ENCODE measurements at regions not wholly inside any gene's neighbourhood (a gene's known extent, or its start where the extent isn't known, plus 50 kb on each side); places are given as distances from the start of the nearest gene placed in this dataset.

GRCh38 chr18:77906103-77906892 lies 656.6 kb downstream of the GALR1 start:
- TF ChIP-seq MAX (IDR thresholded peaks at IDR 0.05; ENCODE audit: low read depth, low read length) (no peak), CTCF (IDR thresholded peaks at IDR 0.05; ENCODE audit: low read depth, low read length) (no peak), POLR2A (IDR thresholded peaks at IDR 0.05; ENCODE audit: extremely low read depth, insufficient read length) (no peak), MYC (IDR thresholded peaks at IDR 0.05; ENCODE audit: low read depth, low read length) (no peak)
- no peak overlapping the region for H3K4me3 ChIP-seq (ENCODE audit: low read depth, low read length)
- peak; percentile 4 for DNase-seq (ENCODE audit: low read depth)

- TF ChIP-seq CTCF (IDR thresholded peaks at IDR 0.05; ENCODE audit: low read depth, low read length) (no peak), POLR2A (IDR thresholded peaks at IDR 0.05; ENCODE audit: extremely low read depth, insufficient read length) (no peak), MYC (IDR thresholded peaks at IDR 0.05; ENCODE audit: low read depth, low read length) (no peak), MAX (IDR thresholded peaks at IDR 0.05; ENCODE audit: low read depth, low read length) (no peak)
- no peak for DNase-seq (ENCODE audit: low read depth)
- H3K4me3 ChIP-seq (ENCODE audit: low read depth, low read length), result no peak overlapping the region
These were observed 660.7 kb downstream of the GALR1 start for GRCh38 chr18:77910347-77910746.

GRCh38 chr18:77911971-77912605 lies 662.4 kb downstream of the GALR1 start:
- H3K4me3 ChIP-seq (ENCODE audit: low read depth, low read length), result no peak overlapping the region
- TF ChIP-seq POLR2A (IDR thresholded peaks at IDR 0.05; ENCODE audit: extremely low read depth, insufficient read length) (no peak), CTCF (IDR thresholded peaks at IDR 0.05; ENCODE audit: low read depth, low read length) (no peak), MYC (IDR thresholded peaks at IDR 0.05; ENCODE audit: low read depth, low read length) (no peak), MAX (IDR thresholded peaks at IDR 0.05; ENCODE audit: low read depth, low read length) (no peak)
- no peak for DNase-seq (ENCODE audit: low read depth)

- no peak overlapping the region for H3K4me3 ChIP-seq (ENCODE audit: low read depth, low read length)
- TF ChIP-seq MAX (IDR thresholded peaks at IDR 0.05; ENCODE audit: low read depth, low read length) (no peak), MYC (IDR thresholded peaks at IDR 0.05; ENCODE audit: low read depth, low read length) (no peak), CTCF (IDR thresholded peaks at IDR 0.05; ENCODE audit: low read depth, low read length) (no peak), POLR2A (IDR thresholded peaks at IDR 0.05; ENCODE audit: extremely low read depth, insufficient read length) (no peak)
- no peak for DNase-seq (ENCODE audit: low read depth)
These were observed 669.1 kb downstream of the GALR1 start for GRCh38 chr18:77918730-77919129.

- DNase-seq (ENCODE audit: low read depth), result no peak
- no peak overlapping the region for H3K4me3 ChIP-seq (ENCODE audit: low read depth, low read length)
- no peak for TF ChIP-seq POLR2A (IDR thresholded peaks at IDR 0.05; ENCODE audit: extremely low read depth, insufficient read length)
These were observed 670.3 kb downstream of the GALR1 start for GRCh38 chr18:77919923-77920322.

- TF ChIP-seq CTCF (IDR thresholded peaks at IDR 0.05; ENCODE audit: low read depth, low read length), result no peak
- no peak for TF ChIP-seq POLR2A (IDR thresholded peaks at IDR 0.05; ENCODE audit: extremely low read depth, insufficient read length)
- no peak for TF ChIP-seq MYC (IDR thresholded peaks at IDR 0.05; ENCODE audit: low read depth, low read length)
- no peak for TF ChIP-seq MAX (IDR thresholded peaks at IDR 0.05; ENCODE audit: low read depth, low read length)
- H3K4me3 ChIP-seq (ENCODE audit: low read depth, low read length), result no peak overlapping the region
- no peak for DNase-seq (ENCODE audit: low read depth)
These were observed 685.7 kb downstream of the GALR1 start for GRCh38 chr18:77935342-77935741.
